ENCODE measurements at regions not wholly inside any gene's neighbourhood (a gene's known extent, or its start where the extent isn't known, plus 50 kb on each side); places are given as distances from the start of the nearest gene placed in this dataset.

- H3K9me3 ChIP-seq: no peaks in the 10 kb centered on the region
- H3K27me3 ChIP-seq: no peaks in the 10 kb centered on the region
- no peak for TF ChIP-seq CTCF (IDR thresholded peaks at IDR 0.05)
- H3K4me1 ChIP-seq (ENCODE audit: control insufficient read depth in 1 of 2, insufficient read depth in 1 of 2, low read depth in 1 of 2, low read length in 1 of 2): no peaks in the 10 kb centered on the region
- H3K36me3 ChIP-seq: no peaks in the 10 kb centered on the region
- no peak overlapping the region for H3K4me3 ChIP-seq (ENCODE audit: low read depth in 1 of 2, low read length in 1 of 2)
- H3K27ac ChIP-seq: no peak overlapping the region
Measured at GRCh38 chr20:52247548-52247947, 56.0 kb upstream of the ZFP64 start.

GRCh38 chr20:52246366-52246765, 54.8 kb upstream of the ZFP64 start:
- Histone ChIP-seq H3K27me3 (no peaks in the 10 kb centered on the region), H3K9me3 (no peaks in the 10 kb centered on the region), H3K4me3 (ENCODE audit: low read depth in 1 of 2, low read length in 1 of 2) (no peak overlapping the region), H3K27ac (no peak overlapping the region), H3K4me1 (ENCODE audit: control insufficient read depth in 1 of 2, insufficient read depth in 1 of 2, low read depth in 1 of 2, low read length in 1 of 2) (no peaks in the 10 kb centered on the region), H3K36me3 (no peaks in the 10 kb centered on the region)
- TF ChIP-seq CTCF (IDR thresholded peaks at IDR 0.05): no peak

GRCh38 chr20:52244702-52245101, 53.1 kb upstream of the ZFP64 start:
- TF ChIP-seq CTCF (IDR thresholded peaks at IDR 0.05): no peak
- Histone ChIP-seq H3K4me3 (ENCODE audit: low read depth in 1 of 2, low read length in 1 of 2) (no peak overlapping the region), H3K27ac (no peak overlapping the region), H3K27me3 (no peaks in the 10 kb centered on the region), H3K36me3 (no peaks in the 10 kb centered on the region), H3K4me1 (ENCODE audit: control insufficient read depth in 1 of 2, insufficient read depth in 1 of 2, low read depth in 1 of 2, low read length in 1 of 2) (no peaks in the 10 kb centered on the region), H3K9me3 (no peaks in the 10 kb centered on the region)

GRCh38 chr20:52242237-52243230, 51.0 kb upstream of the ZFP64 start:
- Histone ChIP-seq H3K36me3 (no peaks in the 10 kb centered on the region), H3K27ac (no peak overlapping the region), H3K4me1 (ENCODE audit: control insufficient read depth in 1 of 2, insufficient read depth in 1 of 2, low read depth in 1 of 2, low read length in 1 of 2) (no peaks in the 10 kb centered on the region), H3K9me3 (no peaks in the 10 kb centered on the region), H3K27me3 (peaks cover 4% of the 10 kb centered on the region), H3K4me3 (ENCODE audit: low read depth in 1 of 2, low read length in 1 of 2) (no peak overlapping the region)
- peak; percentile 30 for TF ChIP-seq CTCF (IDR thresholded peaks at IDR 0.05)
